Aorta (tissue), 5 donors: ENCODE measurements at regions not wholly inside any gene's neighbourhood (a gene's known extent, or its start where the extent isn't known, plus 50 kb on each side); places are given as distances from the start of the nearest gene placed in this dataset.

Experiments used
- ATAC-seq: fragments of 200-7000 bp; cut with Tn5 transposase; one replicate; pipeline ENCODE4 v1.9.1; 2022; ENCODE audit warnings: moderate library complexity; ENCODE audit not compliant: low FRiP score
- DNase-seq, 2 donors: peaks; one replicate each; pipeline ENCODE4 v3.0.0-alpha.2; 2020
- H3K27ac ChIP-seq, 2 donors: one replicate each; pipeline ENCODE4 v1.5.1; 2013; ENCODE audit warnings: low read length in 2 of 2, mild to moderate bottlenecking in 2 of 2, moderate library complexity in 2 of 2, control low read depth in 1 of 2, inconsistent platforms in 1 of 2, low read depth in 1 of 2
- H3K27me3 ChIP-seq, 2 donors: one replicate each; pipeline ENCODE4 v1.6.1; 2013; ENCODE audit warnings: control low read depth in 1 of 2, low read length in 1 of 2, mild to moderate bottlenecking in 1 of 2, moderate library complexity in 1 of 2; ENCODE audit not compliant: insufficient read depth in 2 of 2, control insufficient read depth in 1 of 2
- H3K36me3 ChIP-seq, 2 donors: one replicate each; pipeline ENCODE4 v1.6.1; 2013; ENCODE audit warnings: control low read depth in 1 of 2, low read length in 1 of 2, mild to moderate bottlenecking in 1 of 2; ENCODE audit not compliant: insufficient read depth in 2 of 2, control insufficient read depth in 1 of 2
- H3K4me1 ChIP-seq, 2 donors: one replicate each; pipeline ENCODE4 v1.6.1; 2013; ENCODE audit warnings: low read length in 2 of 2, control low read depth in 1 of 2, mild to moderate bottlenecking in 1 of 2, moderate library complexity in 1 of 2; ENCODE audit not compliant: insufficient read depth in 2 of 2, control insufficient read depth in 1 of 2
- H3K4me3 ChIP-seq, 2 donors: one replicate each; pipeline ENCODE4 v1.5.1; 2013; ENCODE audit warnings: low read length in 2 of 2, control low read depth in 1 of 2, mild to moderate bottlenecking in 1 of 2
- H3K9me3 ChIP-seq: one replicate; pipeline ENCODE4 v1.6.1; 2013; ENCODE audit warnings: mild to moderate bottlenecking, low read length; ENCODE audit not compliant: control insufficient read depth
- WGBS, 2 donors: extraction: QIAGEN DNeasy Blood & Tissue Kit; methylation state at CpG; one replicate each; pipeline ENCODE4 v1.1.7; 2013; 5-methylcytosine and 5-hydroxymethylcytosine counted together
- intact Hi-C, 2 donors: fragments of 100-400 bp; cut with DNase I; formaldehyde crosslinking; loops; one replicate each; pipeline versions ENCODE4 v1.14.2 to v1.15.0; 2022
- donor health status: healthy with polysubstance abuse.
- donor health status: Bipolar disorder and iron deficiency.
- donor health status: DM: no; HTN: no; CAD: no.
- donor health status: DM: no; HTN: no; CAD: no.
- donor health status: DM: yes; HTN: yes; CAD: no.

DNA sequence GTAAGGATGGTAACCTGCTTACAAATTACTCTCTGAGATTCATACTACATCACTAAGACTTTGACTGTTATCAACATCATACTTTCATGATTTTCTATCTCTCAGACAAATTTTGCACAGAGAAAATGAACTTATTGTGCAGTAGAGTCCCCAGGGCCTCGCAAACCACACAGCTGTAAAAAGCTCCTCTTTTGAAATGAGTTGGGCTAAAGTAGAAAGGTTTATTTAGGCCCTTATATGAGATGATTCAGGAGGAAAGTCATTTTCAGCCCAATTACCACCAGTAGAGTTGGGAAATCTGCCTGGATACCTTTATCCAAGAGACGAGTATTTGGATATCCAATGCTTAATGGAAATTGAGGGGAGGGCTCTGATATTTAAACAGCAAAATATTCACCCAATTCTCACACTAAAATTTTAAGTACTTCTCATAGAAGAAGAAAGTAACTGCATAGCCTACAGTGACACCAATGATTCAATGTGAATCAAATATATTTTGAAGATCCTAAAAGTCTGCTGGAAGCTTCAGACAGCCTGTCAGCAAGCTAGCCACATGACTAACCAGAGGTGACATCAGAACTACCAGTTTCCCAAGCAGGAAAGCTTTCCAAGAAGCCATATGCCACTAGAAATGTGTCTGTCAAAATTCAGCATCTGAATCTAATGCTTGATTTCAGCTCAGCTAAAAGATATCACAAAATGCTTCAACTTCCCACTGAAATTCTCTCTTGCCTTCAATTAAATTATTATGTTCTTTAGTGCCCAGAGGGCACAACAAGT lies 190.1 kb upstream of the SYT1 start:
- no peak overlapping the region for H3K4me3 ChIP-seq
- intact Hi-C loops, result no loop called here
- no peaks in the 10 kb centered on the region for H3K27me3 ChIP-seq
- no peak overlapping the region for H3K27ac ChIP-seq
- H3K9me3 ChIP-seq, result no peaks in the 10 kb centered on the region
- no peaks in the 10 kb centered on the region for H3K4me1 ChIP-seq
- no peaks in the 10 kb centered on the region for H3K36me3 ChIP-seq
- 78 to 83% methylated on average over 2 of the region's 2 CpGs for WGBS, 2 donors
- ATAC-seq (no peak), DNase-seq (no peak)

DNA sequence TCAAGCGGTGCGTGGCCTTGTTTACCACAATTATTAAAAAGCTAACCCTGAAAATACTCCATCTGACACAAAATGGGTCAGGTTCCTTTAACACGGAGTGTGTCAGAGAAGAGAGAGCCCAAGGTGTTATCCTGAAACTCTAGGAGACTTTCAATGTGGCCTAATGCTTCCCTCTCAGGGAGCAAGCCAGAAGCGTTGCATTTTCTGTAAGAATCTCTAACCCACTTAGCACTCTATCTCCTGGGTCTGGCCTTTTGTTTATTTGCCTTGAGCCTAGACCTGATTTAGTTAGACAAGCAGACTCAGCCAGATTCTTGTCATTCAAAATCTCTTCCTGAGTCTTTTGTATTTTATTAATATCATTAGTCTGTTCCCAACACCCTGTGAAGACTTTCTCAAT lies 184.0 kb upstream of the SYT1 start:
- intact Hi-C loops, result no loop called here
- Histone ChIP-seq H3K36me3 (no peaks in the 10 kb centered on the region), H3K4me1 (no peaks in the 10 kb centered on the region), H3K27ac (no peak overlapping the region), H3K9me3 (no peaks in the 10 kb centered on the region), H3K27me3 (no peaks in the 10 kb centered on the region), H3K4me3 (no peak overlapping the region)
- 68 to 70% methylated on average over 4 of the region's 4 CpGs for WGBS, 2 donors
- ATAC-seq (no peak), DNase-seq (no peak)

DNA sequence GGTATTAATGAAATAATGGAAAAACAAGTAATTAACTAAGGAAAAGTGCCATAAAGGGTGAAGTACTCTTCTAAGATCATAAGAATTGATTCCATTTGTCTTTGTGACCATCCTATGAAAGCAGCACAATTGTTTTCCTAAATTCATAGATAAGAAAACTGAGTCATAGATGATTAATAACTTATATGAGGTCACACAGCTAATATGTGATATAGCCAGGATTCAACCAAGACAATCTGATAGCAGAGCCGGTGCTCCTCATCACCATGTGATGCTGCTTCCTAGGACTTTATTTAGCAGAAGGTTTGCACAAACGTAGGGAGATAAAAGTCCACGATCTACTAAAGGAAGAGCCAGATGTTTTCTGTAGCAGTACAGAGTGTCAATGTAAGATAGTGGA lies 181.5 kb upstream of the SYT1 start:
- ATAC-seq (no peak), DNase-seq (no peak)
- H3K4me1 ChIP-seq, result no peaks in the 10 kb centered on the region
- no peak overlapping the region for H3K4me3 ChIP-seq
- no peaks in the 10 kb centered on the region for H3K27me3 ChIP-seq
- no peaks in the 10 kb centered on the region for H3K9me3 ChIP-seq
- WGBS, 2 donors, result 62 to 67% methylated on average over 3 of the region's 3 CpGs
- H3K27ac ChIP-seq, result no peak overlapping the region
- intact Hi-C loops, result no loop called here
- no peaks in the 10 kb centered on the region for H3K36me3 ChIP-seq

- DNase-seq (no peak), ATAC-seq (no peak)
- WGBS, 2 donors, result 87 to 91% methylated on average over 3 of the region's 3 CpGs
- intact Hi-C loops, result no loop called here
- no peak overlapping the region for H3K27ac ChIP-seq
- no peaks in the 10 kb centered on the region for H3K4me1 ChIP-seq
- H3K4me3 ChIP-seq, result no peak overlapping the region
- no peaks in the 10 kb centered on the region for H3K36me3 ChIP-seq
- H3K27me3 ChIP-seq, result no peaks in the 10 kb centered on the region
- H3K9me3 ChIP-seq, result no peaks in the 10 kb centered on the region
These were observed 180.9 kb upstream of the SYT1 start for GRCh38 chr12:78683626-78684025.

- intact Hi-C loops, result no loop called here
- DNase-seq (no peak), ATAC-seq (no peak)
- H3K9me3 ChIP-seq, result no peaks in the 10 kb centered on the region
- WGBS, 2 donors, result 65 to 68% methylated on average over 3 of the region's 3 CpGs
- no peak overlapping the region for H3K27ac ChIP-seq
- H3K36me3 ChIP-seq, result no peaks in the 10 kb centered on the region
- H3K4me3 ChIP-seq, result no peak overlapping the region
- H3K27me3 ChIP-seq, result no peaks in the 10 kb centered on the region
- no peaks in the 10 kb centered on the region for H3K4me1 ChIP-seq
These were observed 180.2 kb upstream of the SYT1 start for GRCh38 chr12:78684419-78684818.

DNA sequence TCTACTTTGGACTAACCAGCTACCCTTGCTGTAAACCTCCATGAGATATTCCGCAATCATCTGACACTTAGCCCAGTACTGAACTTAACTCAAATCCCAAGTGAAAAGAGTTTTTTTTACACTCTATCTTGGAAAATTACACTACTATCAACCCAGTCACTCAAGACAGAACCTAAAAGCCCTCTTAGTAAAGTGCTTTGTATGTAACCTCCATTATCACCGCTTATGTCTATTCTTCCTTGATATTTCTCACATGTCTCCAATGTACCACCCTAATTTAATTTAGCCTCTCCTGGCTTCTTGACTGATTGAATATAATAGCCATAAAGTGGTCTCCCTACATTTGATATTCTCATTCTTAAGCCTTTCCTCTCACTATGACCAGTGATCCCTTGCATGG lies 168.8 kb upstream of the SYT1 start:
- H3K27ac ChIP-seq, result no peak overlapping the region
- intact Hi-C loops, result no loop called here
- no peak for ATAC-seq
- no peak overlapping the region for H3K4me3 ChIP-seq
- H3K36me3 ChIP-seq, result no peaks in the 10 kb centered on the region
- H3K4me1 ChIP-seq, result no peaks in the 10 kb centered on the region
- H3K27me3 ChIP-seq, result no peaks in the 10 kb centered on the region
- WGBS, 2 donors, result 95 to 96% methylated on average over 2 of the region's 2 CpGs
- no peak for DNase-seq
- no peaks in the 10 kb centered on the region for H3K9me3 ChIP-seq

DNA sequence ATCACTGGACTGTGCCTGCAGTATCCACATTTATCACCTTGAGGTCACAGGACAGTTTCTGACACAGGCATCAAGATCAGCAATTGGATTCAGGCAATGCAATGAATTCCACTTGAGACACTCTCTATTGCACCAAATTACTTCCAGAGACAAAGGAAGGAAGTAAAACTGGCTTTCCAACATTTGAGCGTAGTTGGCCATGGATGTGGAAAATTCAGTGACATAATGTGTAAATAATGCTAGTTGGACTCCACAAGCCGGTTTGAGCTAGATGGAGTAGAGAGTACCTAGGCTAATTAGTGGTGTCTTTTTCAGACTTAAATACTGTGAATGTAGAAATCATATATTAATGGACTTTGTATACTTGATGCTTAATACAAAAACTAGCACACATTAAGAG lies 168.3 kb upstream of the SYT1 start:
- 58 to 59% methylated on average over 2 of the region's 2 CpGs for WGBS, 2 donors
- DNase-seq (no peak), ATAC-seq (no peak)
- no peak overlapping the region for H3K4me3 ChIP-seq
- no peaks in the 10 kb centered on the region for H3K9me3 ChIP-seq
- no peaks in the 10 kb centered on the region for H3K36me3 ChIP-seq
- H3K4me1 ChIP-seq, result no peaks in the 10 kb centered on the region
- no peaks in the 10 kb centered on the region for H3K27me3 ChIP-seq
- intact Hi-C loops, result no loop called here
- no peak overlapping the region for H3K27ac ChIP-seq

DNA sequence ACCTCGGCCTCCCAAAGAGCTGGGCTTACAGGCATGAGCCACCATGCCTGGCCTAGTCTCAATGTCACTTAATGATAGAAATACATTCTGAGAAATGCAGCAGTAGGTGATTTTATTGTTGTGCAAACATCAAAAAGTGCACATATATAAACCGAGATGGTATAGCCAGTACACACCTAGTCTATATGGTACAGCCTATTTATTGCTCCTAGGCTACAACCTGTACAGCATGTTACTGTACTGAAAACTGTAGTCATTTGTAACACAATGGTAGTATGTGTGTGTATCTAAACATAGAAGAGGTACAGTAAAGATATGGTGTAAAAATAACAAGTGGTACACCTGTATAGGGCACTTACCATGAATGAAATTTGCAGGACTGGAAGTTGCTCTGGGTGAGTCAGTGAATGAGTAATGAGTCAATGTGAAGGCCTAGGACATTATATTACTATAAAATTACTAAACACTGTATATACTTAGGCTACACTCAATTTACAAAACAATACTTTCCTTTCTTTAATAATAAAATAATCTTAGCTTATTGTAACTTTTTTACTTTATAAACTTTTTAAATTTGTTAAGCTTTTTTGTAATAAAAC lies 166.7 kb upstream of the SYT1 start:
- intact Hi-C loops, result no loop called here
- H3K9me3 ChIP-seq, result no peaks in the 10 kb centered on the region
- 85 to 89% methylated on average over 2 of the region's 2 CpGs for WGBS, 2 donors
- H3K4me3 ChIP-seq, result no peak overlapping the region
- DNase-seq (no peak), ATAC-seq (no peak)
- H3K36me3 ChIP-seq, result no peaks in the 10 kb centered on the region
- H3K27me3 ChIP-seq, result no peaks in the 10 kb centered on the region
- no peak overlapping the region for H3K27ac ChIP-seq
- no peaks in the 10 kb centered on the region for H3K4me1 ChIP-seq

GRCh38 chr12:78698747-78699146 lies 165.8 kb upstream of the SYT1 start:
- Histone ChIP-seq H3K36me3 (no peaks in the 10 kb centered on the region), H3K4me3 (no peak overlapping the region), H3K9me3 (no peaks in the 10 kb centered on the region), H3K27me3 (no peaks in the 10 kb centered on the region), H3K27ac (no peak overlapping the region), H3K4me1 (no peaks in the 10 kb centered on the region)
- WGBS, 2 donors, result 93% methylated on average over 1 of the region's 1 CpG
- ATAC-seq, result no peak
- intact Hi-C loops, result no loop called here
- no peak for DNase-seq
